PC-9 (cell line): ENCODE measurements at regions not wholly inside any gene's neighbourhood (a gene's known extent, or its start where the extent isn't known, plus 50 kb on each side); places are given as distances from the start of the nearest gene placed in this dataset.

Experiments used
- BruUV-seq: library from RNA; stranded (reverse); fragments of 400-500 nt; replicated peaks from 2 replicates; lab custom pipeline; 2021; lab: Mats Ljungman, UMichigan
- CTCF ChIA-PET: fragments of 300-600 bp; sonication (Branson Sonifier 250); formaldehyde crosslinking; loops from one replicate; lab custom pipeline; 2022; ENCODE audit warnings: antibody characterized with exemption; lab: Charles Lee
- POLR2A ChIA-PET: fragments of 300-600 bp; sonication (Branson Sonifier 250); formaldehyde crosslinking; loops from one replicate; lab custom pipeline; 2022; ENCODE audit warnings: antibody characterized with exemption; ENCODE audit not compliant: unreplicated experiment; lab: Charles Lee
- DNase-seq, 2 experiments: peaks; one replicate each; pipeline versions ENCODE4 v3.0.0 to v3.0.0-alpha.2; 2015 to 2022; ENCODE audit warnings: mixed read lengths in 1 of 2
- H2AFZ ChIP-seq: fragments of 200-600 bp; sonication (generic); 2 replicates; pipeline ENCODE4 v1.8.1; 2017; ENCODE audit warnings: antibody characterized with exemption
- H3F3A ChIP-seq: fragments of 200-600 bp; sonication (generic); 2 replicates; pipeline ENCODE4 v1.8.1; 2017; ENCODE audit warnings: antibody characterized with exemption, mild to moderate bottlenecking, low read depth; ENCODE audit not compliant: insufficient read depth
- H3K27ac ChIP-seq: fragments of 200-600 bp; sonication (generic); 2 replicates; pipeline ENCODE4 v1.6.1; 2016; ENCODE audit warnings: mixed run types
- H3K27me3 ChIP-seq: fragments of 200-600 bp; sonication (generic); 2 replicates; pipeline ENCODE4 v1.6.1; 2016; ENCODE audit warnings: low read depth, mixed run types; ENCODE audit not compliant: insufficient read depth
- H3K36me3 ChIP-seq: fragments of 200-600 bp; sonication (generic); 2 replicates; pipeline ENCODE4 v1.6.1; 2016; ENCODE audit warnings: low read depth, mixed run types
- H3K4me1 ChIP-seq: fragments of 200-600 bp; sonication (generic); replicated peaks from 2 replicates; pipeline ENCODE4 v1.6.1; 2016; ENCODE audit warnings: mixed run types; ENCODE audit not compliant: insufficient read depth
- H3K4me2 ChIP-seq: fragments of 200-600 bp; sonication (generic); 2 replicates; pipeline ENCODE4 v1.6.1; 2017; ENCODE audit warnings: mixed run types
- H3K4me3 ChIP-seq: fragments of 200-600 bp; sonication (generic); 2 replicates; pipeline ENCODE4 v1.6.1; 2016; ENCODE audit warnings: mixed run types
- H3K79me2 ChIP-seq: fragments of 200-600 bp; sonication (generic); 2 replicates; pipeline ENCODE4 v1.6.1; 2017; ENCODE audit warnings: low read depth, mixed run types
- H3K9me2 ChIP-seq: fragments of 200-600 bp; sonication (generic); 2 replicates; pipeline ENCODE4 v1.8.1; 2017; ENCODE audit warnings: mild to moderate bottlenecking; ENCODE audit not compliant: insufficient read depth
- H3K9me3 ChIP-seq: fragments of 200-600 bp; sonication (generic); 2 replicates; pipeline ENCODE4 v1.8.1; 2016; ENCODE audit warnings: low read depth; ENCODE audit not compliant: insufficient read depth
- H4K20me1 ChIP-seq: fragments of 200-600 bp; sonication (generic); 2 replicates; pipeline ENCODE4 v1.8.1; 2017; ENCODE audit not compliant: insufficient read depth
- CTCF ChIP-seq: fragments of 200-600 bp; sonication (generic); conservative IDR thresholded peaks from 2 replicates; pipeline ENCODE4 v1.6.1; 2017; ENCODE audit warnings: mixed run types, antibody characterized with exemption, mild to moderate bottlenecking, moderate library complexity
- EZH2 ChIP-seq: fragments of 200-600 bp; sonication (generic); IDR thresholded peaks from 2 replicates; pipeline ENCODE4 v1.8.0; 2017; ENCODE audit warnings: antibody characterized with exemption, low read depth
- intact Hi-C: fragments of 100-400 bp; cut with micrococcal nuclease; formaldehyde crosslinking; loops from one replicate; pipeline ENCODE4 v1.10.0; 2022; ENCODE audit not compliant: unreplicated experiment

- ChIA-PET POLR2A (no interaction called here), CTCF (no interaction called here)
- Histone ChIP-seq H3K27ac (no peak overlapping the region), H3K4me2 (no peak overlapping the region), H3K4me3 (no peak overlapping the region), H3K27me3 (no peaks in the 10 kb centered on the region), H3K9me3 (no peaks in the 10 kb centered on the region; the same call in 1 of the 2 replicates), H3K4me1 (no peaks in the 10 kb centered on the region), H3F3A (no peaks in the 10 kb centered on the region), H3K79me2 (no peaks in the 10 kb centered on the region), H3K9me2 (no peaks in the 10 kb centered on the region), H2AFZ (no peak overlapping the region), H3K36me3 (no peaks in the 10 kb centered on the region), H4K20me1 (no peaks in the 10 kb centered on the region)
- BruUV-seq, result no TSS peak
- intact Hi-C loops, result no loop called here
- TF ChIP-seq EZH2, result no peak
- no peak for TF ChIP-seq CTCF
- DNase-seq, result no peak
Measured at GRCh38 chr14:85112762-85113161, 417.2 kb upstream of the FLRT2 start.

GRCh38 chr14:85115921-85116320 is 414.0 kb upstream of the FLRT2 start:
- TF ChIP-seq EZH2 (no peak), CTCF (no peak)

GRCh38 chr14:85118274-85118673 is 411.7 kb upstream of the FLRT2 start:
- H3K9me3 ChIP-seq, result no peaks in the 10 kb centered on the region
- BruUV-seq, result no TSS peak
- no peaks in the 10 kb centered on the region for H3K36me3 ChIP-seq
- POLR2A ChIA-PET, result no interaction called here
- no peaks in the 10 kb centered on the region for H3F3A ChIP-seq
- no peak overlapping the region for H3K27ac ChIP-seq
- H3K4me3 ChIP-seq, result no peak overlapping the region
- no peaks in the 10 kb centered on the region for H3K27me3 ChIP-seq
- TF ChIP-seq EZH2, result no peak
- no peak for TF ChIP-seq CTCF
- no peak overlapping the region for H2AFZ ChIP-seq
- no peaks in the 10 kb centered on the region for H3K4me1 ChIP-seq
- intact Hi-C loops, result no loop called here
- H4K20me1 ChIP-seq, result no peaks in the 10 kb centered on the region
- DNase-seq, result no peak
- CTCF ChIA-PET, result no interaction called here
- H3K79me2 ChIP-seq, result no peaks in the 10 kb centered on the region
- H3K4me2 ChIP-seq, result no peak overlapping the region
- no peaks in the 10 kb centered on the region for H3K9me2 ChIP-seq

More at GRCh38 chr14:85115921-85116320, 414.0 kb upstream of the FLRT2 start:
- no TSS peak for BruUV-seq
- Histone ChIP-seq H3K36me3 (no peaks in the 10 kb centered on the region), H3K4me3 (no peak overlapping the region), H3K79me2 (no peaks in the 10 kb centered on the region), H2AFZ (no peak overlapping the region), H3K27ac (no peak overlapping the region), H3K4me2 (no peak overlapping the region), H3K9me3 (no peaks in the 10 kb centered on the region), H3F3A (no peaks in the 10 kb centered on the region), H3K4me1 (no peaks in the 10 kb centered on the region), H3K27me3 (no peaks in the 10 kb centered on the region), H4K20me1 (no peaks in the 10 kb centered on the region), H3K9me2 (no peaks in the 10 kb centered on the region)
- ChIA-PET POLR2A (no interaction called here), CTCF (no interaction called here)
- DNase-seq, result no peak
- intact Hi-C loops, result no loop called here
